ENCODE measurements at regions not wholly inside any gene's neighbourhood (a gene's known extent, or its start where the extent isn't known, plus 50 kb on each side); places are given as distances from the start of the nearest gene placed in this dataset.

DNA sequence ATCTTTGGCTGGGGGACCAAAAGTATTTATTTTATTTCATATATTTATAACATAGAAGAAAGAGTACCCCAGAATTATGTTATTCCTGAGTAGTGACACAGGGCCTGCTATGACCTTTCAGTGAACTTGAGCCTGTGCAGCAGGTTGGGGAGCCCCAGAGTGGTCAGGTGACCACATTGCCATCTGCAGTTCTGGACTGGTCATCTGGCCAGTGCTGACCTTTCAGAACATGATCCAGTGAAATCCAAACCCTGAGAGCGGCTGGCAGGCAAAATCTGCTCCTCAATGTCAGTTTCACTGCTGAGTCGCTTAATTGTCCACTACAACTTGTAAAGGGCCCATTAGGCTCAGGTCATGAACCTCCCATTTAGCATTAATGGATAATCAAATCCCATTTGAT is 336.7 kb upstream of the KCNH7 start:
- TF ChIP-seq CTCF (IDR thresholded peaks at IDR 0.05; ENCODE audit: control insufficient read depth, insufficient read depth, low read depth, low read length, missing control alignments), result no peak
- H3K4me3 ChIP-seq (ENCODE audit: control insufficient read depth, low read depth, low read length), result no peak overlapping the region
- no peak for DNase-seq (ENCODE audit: low read depth)

DNA sequence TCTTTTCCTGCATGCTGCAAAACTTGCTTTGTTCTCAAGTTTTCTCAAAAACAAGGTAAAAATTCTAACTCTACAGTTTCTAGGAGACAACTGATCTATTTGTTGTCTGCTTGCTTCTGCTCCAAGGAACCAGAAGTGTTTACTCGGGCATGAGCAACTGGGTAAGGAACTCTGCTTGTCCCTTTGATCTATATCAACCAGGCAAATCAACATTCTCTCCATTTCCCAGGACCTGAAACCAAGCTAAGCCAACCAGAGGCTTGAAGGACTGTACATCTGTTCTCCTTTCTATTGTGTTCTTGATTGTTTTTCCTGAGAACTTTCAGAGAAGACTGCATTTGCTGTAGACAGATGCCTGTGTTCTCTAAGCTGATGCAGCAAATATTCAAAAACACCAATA is 335.0 kb upstream of the KCNH7 start:
- TF ChIP-seq CTCF (IDR thresholded peaks at IDR 0.05; ENCODE audit: control insufficient read depth, insufficient read depth, low read depth, low read length, missing control alignments), result no peak
- no peak for DNase-seq (ENCODE audit: low read depth)
- H3K4me3 ChIP-seq (ENCODE audit: control insufficient read depth, low read depth, low read length), result no peak overlapping the region

DNA sequence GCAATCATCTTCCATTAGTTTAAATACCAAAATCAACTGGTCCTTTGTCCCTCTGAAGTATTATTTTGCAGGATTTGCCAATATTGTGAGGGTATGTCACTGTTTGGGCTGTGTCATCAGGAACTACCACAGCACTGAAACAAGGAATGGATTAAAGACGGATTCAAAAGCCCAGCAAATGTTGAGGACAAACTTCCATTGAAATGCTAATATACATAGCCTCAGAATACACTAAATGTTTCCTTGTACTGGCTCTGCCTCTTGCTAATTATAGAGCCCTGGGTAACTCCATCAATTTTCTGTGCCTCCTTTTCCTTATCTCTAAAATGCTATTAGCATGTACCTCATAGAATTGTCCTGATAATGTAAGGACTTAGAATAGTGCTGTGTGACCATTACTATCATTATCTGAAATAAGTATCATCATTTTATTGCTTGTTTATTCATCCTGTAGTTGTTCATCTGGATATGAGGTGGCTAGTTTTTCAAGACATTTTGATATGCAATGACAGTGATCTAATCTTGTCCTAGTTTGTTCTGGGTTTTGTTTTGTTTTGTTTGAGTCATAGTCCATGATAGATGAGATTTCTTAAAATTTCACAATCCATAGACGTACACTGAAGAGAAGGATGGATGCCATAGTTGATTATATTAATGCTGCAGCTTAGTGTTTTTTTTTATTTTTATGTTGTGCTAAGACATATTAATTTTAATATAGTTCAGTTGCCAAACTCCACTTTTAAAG is 333.4 kb upstream of the KCNH7 start:
- H3K4me3 ChIP-seq (ENCODE audit: control insufficient read depth, low read depth, low read length), result no peak overlapping the region
- no peak for DNase-seq (ENCODE audit: low read depth)
- TF ChIP-seq CTCF (IDR thresholded peaks at IDR 0.05; ENCODE audit: control insufficient read depth, insufficient read depth, low read depth, low read length, missing control alignments), result no peak

- no peak for TF ChIP-seq CTCF (IDR thresholded peaks at IDR 0.05; ENCODE audit: control insufficient read depth, insufficient read depth, low read depth, low read length, missing control alignments)
- no peak for DNase-seq (ENCODE audit: low read depth)
- H3K4me3 ChIP-seq (ENCODE audit: control insufficient read depth, low read depth, low read length), result no peak overlapping the region
Measured at GRCh38 chr2:163157891-163158496, 319.4 kb upstream of the KCNH7 start.

DNA sequence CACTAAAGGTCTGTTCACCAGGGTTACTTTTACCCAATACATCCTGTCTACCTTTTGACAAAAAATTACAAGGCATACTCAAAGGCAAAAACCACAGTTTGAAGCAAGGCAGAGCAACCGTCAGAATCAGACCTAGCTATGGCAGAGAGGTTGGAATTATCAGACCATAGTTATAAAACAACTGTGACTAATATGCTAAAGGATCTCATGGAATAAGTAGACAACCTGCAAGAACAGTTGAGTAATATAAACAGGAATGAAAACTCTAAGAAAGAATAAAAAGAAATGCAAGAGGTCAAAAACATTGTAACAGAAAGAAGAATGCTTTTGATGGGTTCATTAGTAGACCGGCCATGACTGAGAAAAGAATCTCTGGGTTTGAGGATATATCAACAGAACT is 318.8 kb upstream of the KCNH7 start:
- no peak for TF ChIP-seq CTCF (IDR thresholded peaks at IDR 0.05; ENCODE audit: control insufficient read depth, insufficient read depth, low read depth, low read length, missing control alignments)
- H3K4me3 ChIP-seq (ENCODE audit: control insufficient read depth, low read depth, low read length), result no peak overlapping the region
- no peak for DNase-seq (ENCODE audit: low read depth)

DNA sequence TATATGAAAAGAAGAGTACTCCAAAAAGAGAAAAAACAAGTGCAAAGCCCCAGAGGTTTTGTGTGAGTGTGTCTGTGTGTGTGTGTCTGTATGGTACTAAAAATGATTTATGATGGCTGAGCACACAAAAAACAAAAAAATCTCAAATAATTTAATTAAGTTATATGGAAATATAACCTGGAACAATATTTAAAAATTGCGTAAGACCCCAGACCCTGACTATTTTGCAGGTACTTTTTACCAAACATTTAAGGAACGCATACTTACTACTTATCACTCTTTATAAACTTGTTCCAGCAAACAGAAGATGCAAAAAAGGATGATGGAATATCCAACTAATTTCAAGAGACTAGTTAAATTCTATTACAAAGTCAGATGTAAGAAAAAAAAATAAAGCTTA is 317.4 kb upstream of the KCNH7 start:
- H3K4me3 ChIP-seq (ENCODE audit: control insufficient read depth, low read depth, low read length), result no peak overlapping the region
- no peak for DNase-seq (ENCODE audit: low read depth)
- TF ChIP-seq CTCF (IDR thresholded peaks at IDR 0.05; ENCODE audit: control insufficient read depth, insufficient read depth, low read depth, low read length, missing control alignments), result no peak

Data from AG09309 (cell line).